ENCODE measurements at regions not wholly inside any gene's neighbourhood (a gene's known extent, or its start where the extent isn't known, plus 50 kb on each side); places are given as distances from the start of the nearest gene placed in this dataset.

DNA sequence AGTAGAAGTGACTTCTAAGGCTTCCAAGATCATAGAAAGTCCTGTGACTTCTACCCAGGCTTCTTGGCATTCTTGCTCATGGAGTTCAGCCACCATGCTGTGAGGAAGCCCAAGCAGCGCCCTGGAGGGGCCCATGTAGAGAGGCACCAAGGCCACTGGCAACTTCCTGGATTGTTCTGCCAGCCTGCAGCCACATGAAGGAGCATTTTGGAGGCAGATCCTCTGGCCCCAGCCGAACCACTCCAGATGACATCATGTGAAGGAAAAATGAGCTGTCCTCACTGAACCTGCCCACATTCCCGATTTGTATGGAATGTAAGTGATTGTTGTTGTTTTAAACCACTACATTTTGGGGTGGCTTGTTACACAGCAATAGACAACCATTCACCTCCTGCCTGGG is 51.5 kb upstream of the MNX1 start:
- ATAC-seq (replicated peaks; ENCODE audit: extremely low read depth, poor library complexity, severe bottlenecking) (no peak), DNase-seq (ENCODE audit: low spot score in 2 of 2) (no peak)
- H3K4me1 Mint-ChIP-seq = no peaks in the 10 kb centered on the region
- peaks cover 79% of the 10 kb centered on the region for H3K27me3 Mint-ChIP-seq
- no peaks in the 10 kb centered on the region for H3K36me3 Mint-ChIP-seq (ENCODE audit: insufficient read depth)
- H3K9me3 Mint-ChIP-seq = peaks cover 13% of the 10 kb centered on the region
- no peak overlapping the region for H3K4me3 Mint-ChIP-seq
- no peak overlapping the region for H3K27ac Mint-ChIP-seq (ENCODE audit: low read depth)

DNA sequence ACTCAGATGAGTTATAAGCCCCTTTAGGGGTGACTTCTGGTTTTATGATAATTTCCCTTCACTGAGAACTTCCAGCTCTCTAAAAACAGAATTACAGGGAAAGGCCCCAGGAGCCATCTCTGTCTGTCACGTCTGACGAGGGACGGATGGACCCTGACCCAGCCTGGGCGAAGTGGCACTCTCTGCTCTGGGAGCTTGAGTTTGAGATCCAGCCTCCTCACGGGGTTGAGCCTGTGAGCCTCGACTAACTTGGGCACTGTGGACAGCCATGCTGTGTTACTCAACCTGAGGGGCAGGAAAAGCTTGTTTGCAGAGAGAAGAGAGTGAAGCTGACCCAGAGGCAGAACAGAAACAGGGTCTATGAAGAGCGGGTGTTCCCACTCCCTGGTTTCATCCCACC is 54.6 kb upstream of the MNX1 start:
- no peak overlapping the region for H3K27ac Mint-ChIP-seq (ENCODE audit: low read depth)
- peaks cover 82% of the 10 kb centered on the region for H3K27me3 Mint-ChIP-seq
- ATAC-seq (replicated peaks; ENCODE audit: extremely low read depth, poor library complexity, severe bottlenecking) = no peak
- H3K36me3 Mint-ChIP-seq (ENCODE audit: insufficient read depth) = no peaks in the 10 kb centered on the region
- no peak overlapping the region for H3K4me3 Mint-ChIP-seq
- H3K9me3 Mint-ChIP-seq = peaks cover 13% of the 10 kb centered on the region
- DNase-seq (ENCODE audit: low spot score in 2 of 2) = no peak
- H3K4me1 Mint-ChIP-seq = no peaks in the 10 kb centered on the region

DNA sequence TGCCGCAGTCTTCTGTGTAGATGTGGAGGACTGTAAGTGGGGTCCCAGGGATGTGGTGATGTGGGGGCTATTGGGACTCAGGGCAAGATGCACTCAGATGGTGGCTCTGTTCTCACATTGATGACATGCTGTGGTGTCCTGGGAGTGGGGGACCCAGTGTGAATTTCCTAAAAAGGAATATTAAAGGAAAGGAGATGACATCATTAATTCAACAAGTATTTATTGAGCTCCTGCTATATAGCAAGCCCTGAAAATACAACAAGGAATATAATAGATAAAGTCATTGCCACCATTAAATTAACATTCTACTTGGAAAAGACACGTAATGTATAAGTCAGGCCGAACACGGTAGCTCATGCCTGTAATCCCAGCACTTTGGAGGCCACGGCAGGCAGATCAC is 61.9 kb upstream of the MNX1 start:
- Mint-ChIP-seq H3K9me3 (no peaks in the 10 kb centered on the region), H3K27ac (ENCODE audit: low read depth) (no peak overlapping the region), H3K27me3 (peaks cover 80% of the 10 kb centered on the region), H3K4me3 (no peak overlapping the region), H3K4me1 (no peaks in the 10 kb centered on the region), H3K36me3 (ENCODE audit: insufficient read depth) (no peaks in the 10 kb centered on the region)
- DNase-seq (ENCODE audit: low spot score in 2 of 2) (no peak), ATAC-seq (replicated peaks; ENCODE audit: extremely low read depth, poor library complexity, severe bottlenecking) (no peak)

DNA sequence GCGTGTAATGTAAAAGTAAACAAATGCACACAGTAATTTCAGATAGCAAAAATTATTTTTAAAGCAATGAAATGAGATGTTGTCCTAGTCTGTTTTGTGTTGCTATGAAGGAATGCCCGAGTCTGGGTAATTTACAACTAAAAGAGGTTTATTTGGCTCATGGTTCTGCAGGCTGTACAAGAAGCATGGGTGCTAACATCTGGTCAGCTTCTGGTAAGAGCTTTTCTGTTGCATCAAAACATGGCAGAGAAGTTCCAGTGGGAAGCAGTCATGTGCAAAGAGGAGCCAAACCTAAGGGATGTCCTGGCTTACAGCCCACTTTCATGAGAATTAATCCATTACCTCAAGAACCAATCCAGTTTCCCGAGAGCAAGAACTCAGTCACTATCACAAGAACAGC is 62.9 kb upstream of the MNX1 start:
- H3K27me3 Mint-ChIP-seq = peaks cover 85% of the 10 kb centered on the region
- no peak overlapping the region for H3K27ac Mint-ChIP-seq (ENCODE audit: low read depth)
- H3K9me3 Mint-ChIP-seq = no peaks in the 10 kb centered on the region
- H3K36me3 Mint-ChIP-seq (ENCODE audit: insufficient read depth) = no peaks in the 10 kb centered on the region
- no peak overlapping the region for H3K4me3 Mint-ChIP-seq
- DNase-seq (ENCODE audit: low spot score in 2 of 2) (no peak), ATAC-seq (replicated peaks; ENCODE audit: extremely low read depth, poor library complexity, severe bottlenecking) (no peak)
- no peaks in the 10 kb centered on the region for H3K4me1 Mint-ChIP-seq

DNA sequence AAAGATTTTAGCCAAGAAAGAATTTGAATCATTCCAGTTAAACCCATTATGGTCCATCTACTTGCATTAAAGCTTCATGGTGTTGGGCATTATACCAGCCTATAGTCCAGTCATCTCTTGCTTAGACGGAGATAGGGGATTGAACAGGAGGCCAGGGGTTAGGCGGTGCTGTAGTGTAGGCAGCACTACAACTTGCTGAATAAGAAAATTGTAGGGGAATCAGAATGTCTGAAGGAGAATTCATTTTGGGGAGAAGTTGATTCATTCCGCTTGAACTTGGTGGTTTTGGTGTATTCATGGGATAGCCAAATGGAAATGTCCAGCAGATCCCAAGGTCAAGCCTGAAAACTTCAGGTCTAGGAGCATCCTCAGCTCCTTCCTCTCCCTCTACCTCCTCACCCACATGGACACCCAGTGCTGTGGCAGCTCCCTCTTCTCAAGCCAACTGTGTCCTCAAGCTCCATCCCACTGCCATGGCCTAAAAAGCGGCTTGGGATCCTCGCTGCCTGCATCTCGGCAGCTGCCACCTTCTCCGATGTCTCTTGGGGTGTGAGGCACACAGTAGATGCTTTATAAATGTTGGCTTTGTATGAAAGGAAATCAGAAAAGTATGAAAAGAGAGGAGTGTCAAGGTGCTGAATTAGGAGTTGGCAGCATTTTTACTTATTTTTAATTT is 63.6 kb upstream of the MNX1 start:
- H3K36me3 Mint-ChIP-seq (ENCODE audit: insufficient read depth) = no peaks in the 10 kb centered on the region
- H3K27ac Mint-ChIP-seq (ENCODE audit: low read depth) = no peak overlapping the region
- H3K4me1 Mint-ChIP-seq = no peaks in the 10 kb centered on the region
- ATAC-seq (replicated peaks; ENCODE audit: extremely low read depth, poor library complexity, severe bottlenecking) (no peak), DNase-seq (ENCODE audit: low spot score in 2 of 2) (no peak)
- H3K9me3 Mint-ChIP-seq = no peaks in the 10 kb centered on the region
- no peak overlapping the region for H3K4me3 Mint-ChIP-seq
- peaks cover 85% of the 10 kb centered on the region for H3K27me3 Mint-ChIP-seq

- H3K27me3 Mint-ChIP-seq = peaks cover 73% of the 10 kb centered on the region
- H3K9me3 Mint-ChIP-seq = no peaks in the 10 kb centered on the region
- ATAC-seq (replicated peaks; ENCODE audit: extremely low read depth, poor library complexity, severe bottlenecking) = no peak
These were observed 62.3 kb upstream of the UBE3C start for GRCh38 chr7:157076466-157076865.

GRCh38 chr7:157077021-157077420 is 61.7 kb upstream of the UBE3C start:
- Mint-ChIP-seq H3K36me3 (ENCODE audit: insufficient read depth) (no peaks in the 10 kb centered on the region), H3K4me3 (no peak overlapping the region), H3K4me1 (no peaks in the 10 kb centered on the region), H3K27ac (ENCODE audit: low read depth) (no peak overlapping the region), H3K27me3 (peaks cover 73% of the 10 kb centered on the region), H3K9me3 (no peaks in the 10 kb centered on the region)
- no peak for ATAC-seq (replicated peaks; ENCODE audit: extremely low read depth, poor library complexity, severe bottlenecking)
- DNase-seq (ENCODE audit: low spot score in 2 of 2) = no peak

More at GRCh38 chr7:157076466-157076865, 62.3 kb upstream of the UBE3C start:
- no peaks in the 10 kb centered on the region for H3K4me1 Mint-ChIP-seq
- H3K27ac Mint-ChIP-seq (ENCODE audit: low read depth) = no peak overlapping the region
- H3K4me3 Mint-ChIP-seq = no peak overlapping the region
- DNase-seq (ENCODE audit: low spot score in 2 of 2) = no peak
- H3K36me3 Mint-ChIP-seq (ENCODE audit: insufficient read depth) = no peaks in the 10 kb centered on the region

DNA sequence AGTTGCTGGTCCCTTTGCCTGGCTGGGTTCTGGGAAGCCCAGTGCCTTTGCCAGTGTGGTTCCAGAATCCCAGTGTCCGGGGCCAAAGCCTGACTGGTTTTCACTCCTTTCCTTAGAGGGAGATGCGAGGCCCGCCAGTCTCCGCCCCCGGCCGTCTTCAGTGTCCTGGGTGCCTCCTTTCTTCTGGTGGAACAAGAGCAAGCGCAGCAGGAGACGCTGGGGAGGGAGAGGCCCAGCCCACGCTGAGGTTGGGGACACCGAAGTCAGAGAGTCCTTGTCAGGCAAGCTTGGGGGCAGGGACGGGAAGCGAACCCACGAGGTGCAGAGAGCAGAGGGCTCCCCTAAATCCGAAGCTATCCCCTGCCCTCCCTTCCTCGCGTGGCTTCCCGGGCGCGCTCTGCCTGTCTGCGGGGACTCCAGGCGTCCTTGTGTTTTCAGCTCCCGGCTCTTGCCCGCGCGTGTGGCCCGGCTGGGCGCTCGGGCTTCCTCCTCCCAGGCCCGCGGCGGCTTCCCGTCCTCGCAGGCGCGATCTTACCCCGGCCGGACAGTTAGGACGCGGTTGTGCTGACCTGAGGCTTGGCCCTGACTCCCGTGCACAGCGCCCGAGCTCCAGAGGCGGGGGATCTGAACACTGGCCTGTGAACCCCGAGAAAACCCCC is 60.6 kb upstream of the UBE3C start:
- H3K4me3 Mint-ChIP-seq = no peak overlapping the region
- no peaks in the 10 kb centered on the region for H3K36me3 Mint-ChIP-seq (ENCODE audit: insufficient read depth)
- H3K9me3 Mint-ChIP-seq = peaks cover 5% of the 10 kb centered on the region
- ATAC-seq (replicated peaks; ENCODE audit: extremely low read depth, poor library complexity, severe bottlenecking) (no peak), DNase-seq (ENCODE audit: low spot score in 2 of 2) (no peak)
- no peaks in the 10 kb centered on the region for H3K4me1 Mint-ChIP-seq
- H3K27ac Mint-ChIP-seq (ENCODE audit: low read depth) = no peak overlapping the region
- H3K27me3 Mint-ChIP-seq = peaks cover 66% of the 10 kb centered on the region

DNA sequence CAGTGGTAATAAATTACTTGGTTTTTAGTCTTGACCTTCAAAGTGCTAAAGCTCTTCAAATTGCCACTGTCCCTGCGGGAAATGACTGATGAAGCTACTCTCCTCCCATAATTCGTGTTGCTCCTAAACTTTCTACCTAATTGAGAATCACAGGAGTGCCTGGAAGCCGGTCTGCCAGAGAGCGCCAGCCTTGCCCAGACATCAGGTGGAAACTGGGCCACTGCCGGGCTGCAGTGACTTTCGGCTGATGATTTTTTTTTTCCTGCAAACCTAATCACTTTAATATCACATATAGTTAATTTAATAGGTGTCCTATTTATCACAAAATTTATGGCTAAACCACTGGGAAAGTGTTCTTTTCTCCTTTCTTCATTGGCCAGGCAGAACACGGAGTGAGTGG is 59.6 kb upstream of the UBE3C start:
- Mint-ChIP-seq H3K27ac (ENCODE audit: low read depth) (no peak overlapping the region), H3K36me3 (ENCODE audit: insufficient read depth) (no peaks in the 10 kb centered on the region), H3K9me3 (peaks cover 7% of the 10 kb centered on the region), H3K27me3 (peaks cover 57% of the 10 kb centered on the region), H3K4me1 (no peaks in the 10 kb centered on the region), H3K4me3 (no peak overlapping the region)
- ATAC-seq (replicated peaks; ENCODE audit: extremely low read depth, poor library complexity, severe bottlenecking) (no peak), DNase-seq (ENCODE audit: low spot score in 2 of 2) (no peak)

- DNase-seq (ENCODE audit: low spot score in 2 of 2) (no peak), ATAC-seq (replicated peaks; ENCODE audit: extremely low read depth, poor library complexity, severe bottlenecking) (no peak)
- no peak overlapping the region for H3K27ac Mint-ChIP-seq (ENCODE audit: low read depth)
- H3K4me3 Mint-ChIP-seq = no peak overlapping the region
- peaks cover 51% of the 10 kb centered on the region for H3K27me3 Mint-ChIP-seq
- H3K9me3 Mint-ChIP-seq = peaks cover 10% of the 10 kb centered on the region
- H3K4me1 Mint-ChIP-seq = no peaks in the 10 kb centered on the region
- no peaks in the 10 kb centered on the region for H3K36me3 Mint-ChIP-seq (ENCODE audit: insufficient read depth)
These were observed 58.5 kb upstream of the UBE3C start for GRCh38 chr7:157080111-157080730.

GRCh38 chr7:157086508-157087187 is 52.1 kb upstream of the UBE3C start:
- no peak overlapping the region for H3K27ac Mint-ChIP-seq (ENCODE audit: low read depth)
- H3K27me3 Mint-ChIP-seq = peaks cover 31% of the 10 kb centered on the region
- DNase-seq (ENCODE audit: low spot score in 2 of 2) (no peak), ATAC-seq (replicated peaks; ENCODE audit: extremely low read depth, poor library complexity, severe bottlenecking) (no peak)
- H3K4me1 Mint-ChIP-seq = no peaks in the 10 kb centered on the region
- peaks cover 2% of the 10 kb centered on the region for H3K36me3 Mint-ChIP-seq (ENCODE audit: insufficient read depth)
- H3K9me3 Mint-ChIP-seq = peaks cover 19% of the 10 kb centered on the region
- H3K4me3 Mint-ChIP-seq = no peak overlapping the region

- H3K9me3 Mint-ChIP-seq = peaks cover 19% of the 10 kb centered on the region
- H3K27me3 Mint-ChIP-seq = peaks cover 28% of the 10 kb centered on the region
- no peak overlapping the region for H3K4me3 Mint-ChIP-seq
- DNase-seq (ENCODE audit: low spot score in 2 of 2) (no peak), ATAC-seq (replicated peaks; ENCODE audit: extremely low read depth, poor library complexity, severe bottlenecking) (no peak)
- H3K36me3 Mint-ChIP-seq (ENCODE audit: insufficient read depth) = peaks cover 2% of the 10 kb centered on the region
- no peak overlapping the region for H3K27ac Mint-ChIP-seq (ENCODE audit: low read depth)
- no peaks in the 10 kb centered on the region for H3K4me1 Mint-ChIP-seq
These were observed 51.1 kb upstream of the UBE3C start for GRCh38 chr7:157087646-157088045.

- ATAC-seq (replicated peaks; ENCODE audit: extremely low read depth, poor library complexity, severe bottlenecking) = no peak
- Mint-ChIP-seq H3K36me3 (ENCODE audit: insufficient read depth) (peaks cover 2% of the 10 kb centered on the region), H3K27ac (ENCODE audit: low read depth) (no peak overlapping the region), H3K27me3 (peaks cover 28% of the 10 kb centered on the region), H3K4me3 (no peak overlapping the region), H3K4me1 (no peaks in the 10 kb centered on the region), H3K9me3 (peaks cover 14% of the 10 kb centered on the region)
- no peak for DNase-seq (ENCODE audit: low spot score in 2 of 2)
These were observed 50.6 kb upstream of the UBE3C start for GRCh38 chr7:157088136-157088535.
